Activated CD4-positive, alpha-beta memory T cell treated with anti-CD3 and anti-CD28 coated beads, Interleukin-2, amount 10 ng/mL, durations not matched to agents 7 days and 5 days (primary cell): ENCODE measurements at regions not wholly inside any gene's neighbourhood (a gene's known extent, or its start where the extent isn't known, plus 50 kb on each side); places are given as distances from the start of the nearest gene placed in this dataset.

Source experiments
- CTCF ChIA-PET: fragments of 350-600 bp; sonication (Branson Sonifier 250); formaldehyde crosslinking; loops from one replicate; lab custom pipeline; 2021; ENCODE audit warnings: antibody characterized with exemption, inconsistent platforms; lab: Charles Lee
- POLR2A ChIA-PET: fragments of 350-600 bp; sonication (Branson Sonifier 250); formaldehyde crosslinking; loops from one replicate; lab custom pipeline; 2021; ENCODE audit warnings: antibody characterized with exemption; lab: Charles Lee
- DNase-seq: peaks from one replicate; pipeline ENCODE4 v3.0.0-alpha.2; 2020
- H3K27ac Mint-ChIP-seq: one replicate; pipeline ENCODE4 v1.8.0; 2021; ENCODE audit warnings: mild to moderate bottlenecking, mixed read lengths
- H3K27me3 Mint-ChIP-seq: one replicate; pipeline ENCODE4 v1.8.0; 2021; ENCODE audit warnings: mixed read lengths
- H3K36me3 Mint-ChIP-seq: one replicate; pipeline ENCODE4 v1.8.0; 2021; ENCODE audit warnings: low read depth, mixed read lengths
- H3K4me1 Mint-ChIP-seq: one replicate; pipeline ENCODE4 v1.8.0; 2021; ENCODE audit warnings: mixed read lengths
- H3K4me3 Mint-ChIP-seq: one replicate; pipeline ENCODE4 v1.8.0; 2021; ENCODE audit warnings: mild to moderate bottlenecking, mixed read lengths
- H3K9me3 Mint-ChIP-seq: one replicate; pipeline ENCODE4 v1.8.0; 2021; ENCODE audit warnings: mixed read lengths

DNA sequence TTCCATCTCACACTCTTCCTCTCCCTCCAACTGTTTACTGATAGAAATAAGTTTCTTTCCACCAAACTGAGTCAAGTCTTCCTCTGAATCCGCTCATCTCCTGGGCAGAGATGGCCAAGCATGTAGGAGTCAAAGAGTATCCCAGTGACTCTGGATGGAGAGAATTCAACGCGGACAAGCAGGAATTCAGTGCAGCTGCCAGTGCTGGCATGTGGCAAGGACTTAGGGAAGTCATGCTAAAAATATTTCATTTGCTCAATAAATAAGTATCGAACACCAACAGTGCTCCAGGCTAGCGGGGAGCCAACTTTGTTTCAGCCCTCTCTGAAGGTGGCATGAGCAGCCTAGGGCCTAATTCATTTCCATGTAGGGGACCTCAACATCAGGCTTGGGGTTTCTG, 351.6 kb upstream of the ZMIZ1 start:
- no peaks in the 10 kb centered on the region for H3K9me3 Mint-ChIP-seq
- CTCF ChIA-PET: no interaction called here
- no peak overlapping the region for H3K27ac Mint-ChIP-seq
- H3K27me3 Mint-ChIP-seq: peaks cover 11% of the 10 kb centered on the region
- H3K4me3 Mint-ChIP-seq: no peak overlapping the region
- no peaks in the 10 kb centered on the region for H3K36me3 Mint-ChIP-seq
- POLR2A ChIA-PET: no interaction called here
- DNase-seq: no peak
- H3K4me1 Mint-ChIP-seq: no peaks in the 10 kb centered on the region

DNA sequence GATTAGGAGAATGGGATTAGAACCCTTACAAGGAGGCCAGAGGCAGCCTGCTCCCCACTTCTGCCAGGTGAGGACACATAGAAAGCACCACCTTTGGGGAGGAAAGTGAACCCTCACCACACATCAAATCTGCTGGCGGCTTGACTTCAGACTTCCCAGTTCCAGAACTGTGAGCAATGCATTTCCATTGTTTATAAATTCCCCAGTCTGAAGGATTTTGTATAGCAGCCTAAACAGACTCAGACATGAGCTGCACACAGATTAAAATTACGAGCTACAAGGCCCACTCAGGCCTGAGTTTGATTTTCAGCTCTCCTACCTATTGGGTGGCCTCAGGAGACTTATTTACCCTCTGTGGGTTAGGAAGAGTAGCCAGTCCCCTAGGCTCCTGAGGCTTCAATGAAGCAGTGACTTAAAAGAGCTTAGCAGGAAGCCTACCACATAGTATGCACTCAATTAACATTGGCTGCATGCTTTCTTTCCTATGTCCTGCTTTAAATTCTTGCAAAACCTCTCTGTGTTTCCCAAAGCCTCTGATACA, 350.7 kb upstream of the ZMIZ1 start:
- H3K9me3 Mint-ChIP-seq: no peaks in the 10 kb centered on the region
- H3K36me3 Mint-ChIP-seq: no peaks in the 10 kb centered on the region
- ChIA-PET CTCF (no interaction called here), POLR2A (no interaction called here)
- no peak overlapping the region for H3K4me3 Mint-ChIP-seq
- no peak overlapping the region for H3K27ac Mint-ChIP-seq
- peaks cover 11% of the 10 kb centered on the region for H3K27me3 Mint-ChIP-seq
- no peak for DNase-seq
- H3K4me1 Mint-ChIP-seq: no peaks in the 10 kb centered on the region

DNA sequence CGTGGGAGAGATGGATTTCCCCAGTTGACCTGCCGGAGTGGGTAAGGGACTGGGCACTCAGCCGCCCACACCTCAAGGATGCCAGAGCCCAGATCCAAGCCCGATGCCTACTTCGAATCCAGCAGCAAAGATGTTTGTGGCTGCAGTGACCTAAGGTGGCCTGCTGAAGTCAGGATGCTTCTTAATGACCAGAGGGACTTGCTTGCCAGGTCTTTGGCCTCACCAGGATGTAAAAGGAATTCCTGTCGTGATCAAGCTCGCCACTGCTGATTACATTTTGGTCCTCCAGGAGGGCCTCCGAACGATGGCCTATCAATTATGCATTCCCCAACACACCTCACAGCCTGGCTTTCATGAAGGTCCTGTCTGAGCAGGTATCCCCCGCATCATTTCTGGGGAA, 349.5 kb upstream of the ZMIZ1 start:
- ChIA-PET CTCF (no interaction called here), POLR2A (no interaction called here)
- H3K4me1 Mint-ChIP-seq: no peaks in the 10 kb centered on the region
- peaks cover 21% of the 10 kb centered on the region for H3K27me3 Mint-ChIP-seq
- DNase-seq: no peak
- H3K27ac Mint-ChIP-seq: no peak overlapping the region
- H3K4me3 Mint-ChIP-seq: no peak overlapping the region
- H3K36me3 Mint-ChIP-seq: no peaks in the 10 kb centered on the region
- H3K9me3 Mint-ChIP-seq: no peaks in the 10 kb centered on the region

DNA sequence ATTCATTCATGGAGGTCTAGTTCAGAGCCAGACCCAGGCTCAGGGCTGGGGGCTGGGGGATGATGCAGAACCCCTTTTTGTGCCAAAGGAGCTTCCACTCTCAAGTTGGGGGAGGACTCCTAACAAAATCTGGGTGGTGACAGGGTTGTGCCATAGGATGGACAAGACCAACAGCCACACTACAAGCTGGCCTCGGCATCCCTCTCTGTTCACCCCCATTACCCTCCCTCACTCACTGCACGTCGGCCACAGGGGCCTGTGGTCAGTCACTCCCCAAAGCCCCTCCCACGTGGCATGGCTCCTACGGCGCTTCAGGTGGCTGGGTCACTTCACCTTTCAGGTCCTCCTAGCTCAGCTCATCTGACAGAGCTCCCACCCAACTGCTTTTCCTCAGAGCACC, 348.7 kb upstream of the ZMIZ1 start:
- H3K4me1 Mint-ChIP-seq: no peaks in the 10 kb centered on the region
- H3K27ac Mint-ChIP-seq: no peak overlapping the region
- no peaks in the 10 kb centered on the region for H3K9me3 Mint-ChIP-seq
- H3K4me3 Mint-ChIP-seq: no peak overlapping the region
- CTCF ChIA-PET: no interaction called here
- DNase-seq: no peak
- POLR2A ChIA-PET: no interaction called here
- H3K36me3 Mint-ChIP-seq: no peaks in the 10 kb centered on the region
- H3K27me3 Mint-ChIP-seq: peaks cover 25% of the 10 kb centered on the region

DNA sequence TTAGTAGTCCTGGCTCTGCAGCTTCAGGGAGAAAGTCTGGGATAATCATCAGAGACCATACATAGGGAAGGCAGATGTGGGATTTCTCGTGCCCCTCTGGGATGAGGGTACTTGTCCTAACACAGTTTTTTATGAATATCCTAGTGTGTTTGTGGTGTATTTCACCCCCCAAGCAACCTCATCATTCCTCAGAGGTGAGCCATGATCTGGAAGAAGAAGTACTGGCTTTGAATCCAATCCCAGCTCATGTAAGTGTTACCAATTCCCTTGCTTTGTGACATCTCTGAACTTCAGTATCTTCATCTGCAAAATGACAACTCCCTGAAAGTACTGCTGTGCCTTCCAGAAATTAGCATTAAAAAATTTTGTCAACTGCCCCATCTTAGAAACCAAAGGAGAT, 347.5 kb upstream of the ZMIZ1 start:
- no peak for DNase-seq
- no peaks in the 10 kb centered on the region for H3K36me3 Mint-ChIP-seq
- ChIA-PET CTCF (no interaction called here), POLR2A (no interaction called here)
- H3K4me1 Mint-ChIP-seq: no peaks in the 10 kb centered on the region
- no peak overlapping the region for H3K4me3 Mint-ChIP-seq
- no peak overlapping the region for H3K27ac Mint-ChIP-seq
- no peaks in the 10 kb centered on the region for H3K9me3 Mint-ChIP-seq
- peaks cover 29% of the 10 kb centered on the region for H3K27me3 Mint-ChIP-seq

DNA sequence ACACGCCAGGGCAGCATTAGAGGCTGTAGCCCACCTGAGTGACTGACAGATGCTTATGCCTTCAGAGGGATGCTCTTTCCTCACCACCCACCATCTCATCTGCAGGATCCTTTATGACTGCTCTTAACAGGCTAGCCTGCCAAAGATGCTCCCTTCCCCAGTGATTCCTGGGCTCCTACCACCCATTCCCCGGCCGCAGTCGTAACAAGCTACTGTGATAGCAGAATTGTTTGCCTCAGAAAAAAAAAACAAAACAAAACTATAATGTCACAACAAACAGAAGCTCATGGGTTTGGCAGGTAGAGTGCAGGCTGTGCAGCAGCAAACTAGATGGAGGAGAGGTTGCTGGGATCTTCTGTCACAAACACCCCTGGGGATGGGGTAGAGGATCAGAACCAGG, 343.9 kb upstream of the ZMIZ1 start:
- CTCF ChIA-PET: no interaction called here
- DNase-seq: no peak
- POLR2A ChIA-PET: no interaction called here
- H3K4me1 Mint-ChIP-seq: no peaks in the 10 kb centered on the region
- H3K36me3 Mint-ChIP-seq: no peaks in the 10 kb centered on the region
- no peak overlapping the region for H3K4me3 Mint-ChIP-seq
- H3K27ac Mint-ChIP-seq: no peak overlapping the region
- peaks cover 41% of the 10 kb centered on the region for H3K27me3 Mint-ChIP-seq
- H3K9me3 Mint-ChIP-seq: no peaks in the 10 kb centered on the region

DNA sequence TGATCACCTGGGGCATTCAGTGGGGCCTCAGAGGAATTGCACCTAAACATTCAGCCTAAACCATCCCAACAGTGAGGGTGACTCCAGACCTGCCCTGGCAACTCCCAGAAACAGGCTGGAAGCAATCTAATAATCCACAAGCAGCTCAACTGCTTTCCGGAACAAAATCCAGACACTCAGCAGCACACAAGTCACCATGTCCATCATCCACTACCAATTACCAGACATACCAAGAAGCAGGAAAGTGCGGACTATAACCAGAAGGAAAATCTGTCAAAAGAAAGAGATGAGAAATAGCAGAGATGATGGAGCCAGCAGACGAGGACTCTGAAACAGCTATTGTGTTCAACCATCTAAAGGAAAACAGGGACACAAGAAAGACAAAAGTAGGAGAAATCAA, 342.6 kb upstream of the ZMIZ1 start:
- CTCF ChIA-PET: no interaction called here
- Mint-ChIP-seq H3K27me3 (peaks cover 36% of the 10 kb centered on the region), H3K36me3 (no peaks in the 10 kb centered on the region), H3K27ac (no peak overlapping the region), H3K4me3 (no peak overlapping the region), H3K4me1 (no peaks in the 10 kb centered on the region), H3K9me3 (no peaks in the 10 kb centered on the region)
- DNase-seq: no peak
- POLR2A ChIA-PET: no interaction called here

DNA sequence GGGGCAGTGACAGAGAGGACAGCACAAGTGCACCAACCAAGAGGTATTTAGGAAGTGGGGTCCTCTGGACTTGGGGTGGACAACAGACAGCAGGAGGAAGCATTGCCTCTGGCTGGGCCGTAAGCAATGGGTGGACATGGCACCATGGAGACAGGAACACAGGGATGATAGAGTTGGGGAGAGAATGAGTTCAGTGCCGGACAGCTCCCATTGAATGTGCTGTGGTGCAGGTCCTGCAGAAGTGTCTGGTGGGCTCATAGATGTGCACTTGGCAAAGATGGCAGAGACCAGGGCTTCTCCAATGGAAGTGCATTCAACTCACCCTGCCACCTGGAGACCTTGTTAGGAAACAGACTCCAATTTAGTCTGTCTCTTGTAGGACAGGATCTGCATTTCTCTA, 341.5 kb upstream of the ZMIZ1 start:
- no peak for DNase-seq
- H3K9me3 Mint-ChIP-seq: no peaks in the 10 kb centered on the region
- POLR2A ChIA-PET: no interaction called here
- CTCF ChIA-PET: no interaction called here
- H3K36me3 Mint-ChIP-seq: no peaks in the 10 kb centered on the region
- no peaks in the 10 kb centered on the region for H3K4me1 Mint-ChIP-seq
- no peak overlapping the region for H3K27ac Mint-ChIP-seq
- H3K27me3 Mint-ChIP-seq: peaks cover 38% of the 10 kb centered on the region
- H3K4me3 Mint-ChIP-seq: no peak overlapping the region

DNA sequence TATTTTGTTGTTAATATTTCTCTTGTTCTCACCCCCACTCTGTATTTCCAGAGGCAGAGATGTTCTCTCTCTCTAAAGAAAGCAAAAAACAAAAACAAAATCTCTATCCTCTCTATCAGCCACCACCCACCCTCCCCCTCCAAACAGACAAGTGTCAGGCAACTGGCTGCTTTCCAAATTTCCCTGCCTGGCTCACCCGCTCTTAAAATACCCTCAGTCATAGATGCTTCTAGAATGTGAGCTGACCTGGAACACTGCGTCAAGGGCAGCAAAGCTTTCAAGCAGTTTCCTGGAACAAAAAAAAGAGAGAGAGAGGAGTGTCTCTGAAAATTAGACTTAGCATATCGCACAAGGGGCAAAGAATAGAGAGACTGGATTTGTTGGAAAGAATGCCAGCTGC, 341.0 kb upstream of the ZMIZ1 start:
- Mint-ChIP-seq H3K4me1 (no peaks in the 10 kb centered on the region), H3K27ac (no peak overlapping the region), H3K36me3 (no peaks in the 10 kb centered on the region), H3K9me3 (no peaks in the 10 kb centered on the region), H3K27me3 (peaks cover 38% of the 10 kb centered on the region), H3K4me3 (no peak overlapping the region)
- DNase-seq: no peak
- CTCF ChIA-PET: no interaction called here
- POLR2A ChIA-PET: no interaction called here

DNA sequence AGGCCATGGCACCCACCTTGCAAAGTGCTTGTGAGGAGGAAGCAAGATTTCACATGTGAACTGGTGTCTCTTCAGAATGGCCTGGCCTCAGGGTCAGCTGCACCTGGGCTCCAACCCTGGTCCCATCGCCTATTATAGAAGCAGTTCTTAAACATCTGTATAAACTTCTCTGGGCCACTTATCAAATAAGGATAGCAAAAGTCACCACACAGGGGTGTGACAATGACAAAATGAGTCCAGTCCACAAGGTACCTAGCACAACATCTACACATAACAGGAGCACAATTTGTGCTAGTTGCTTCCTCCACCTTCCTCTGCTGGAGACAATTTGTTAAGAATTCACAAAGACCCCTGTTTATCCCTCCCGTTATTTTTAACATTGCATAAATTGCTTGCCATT, 340.6 kb upstream of the ZMIZ1 start:
- Mint-ChIP-seq H3K27me3 (peaks cover 38% of the 10 kb centered on the region), H3K36me3 (no peaks in the 10 kb centered on the region), H3K9me3 (no peaks in the 10 kb centered on the region), H3K4me1 (no peaks in the 10 kb centered on the region), H3K4me3 (no peak overlapping the region), H3K27ac (no peak overlapping the region)
- CTCF ChIA-PET: no interaction called here
- POLR2A ChIA-PET: no interaction called here
- no peak for DNase-seq

DNA sequence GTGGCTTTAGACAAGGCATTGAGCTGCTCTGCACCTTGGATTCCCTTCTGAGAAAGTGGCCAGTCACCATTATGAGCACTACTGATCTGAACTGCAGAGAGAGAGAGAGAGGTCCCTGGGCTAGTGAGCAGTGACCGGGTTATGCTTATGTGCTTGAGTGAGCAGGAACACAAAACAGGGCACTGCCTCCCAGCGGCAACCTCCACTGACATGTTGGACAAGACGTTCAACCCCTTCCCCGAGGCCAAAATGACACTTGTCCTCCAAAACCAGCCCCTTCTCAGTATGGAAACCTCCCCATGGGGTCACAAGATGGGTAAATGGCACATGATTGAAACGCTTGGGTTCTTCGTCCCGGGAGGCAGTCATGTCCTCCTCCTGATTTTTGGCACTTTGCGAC, 339.4 kb upstream of the ZMIZ1 start:
- Mint-ChIP-seq H3K27ac (no peak overlapping the region), H3K9me3 (no peaks in the 10 kb centered on the region), H3K36me3 (no peaks in the 10 kb centered on the region), H3K27me3 (peaks cover 27% of the 10 kb centered on the region), H3K4me1 (no peaks in the 10 kb centered on the region), H3K4me3 (no peak overlapping the region)
- CTCF ChIA-PET: no interaction called here
- no peak for DNase-seq
- POLR2A ChIA-PET: no interaction called here

DNA sequence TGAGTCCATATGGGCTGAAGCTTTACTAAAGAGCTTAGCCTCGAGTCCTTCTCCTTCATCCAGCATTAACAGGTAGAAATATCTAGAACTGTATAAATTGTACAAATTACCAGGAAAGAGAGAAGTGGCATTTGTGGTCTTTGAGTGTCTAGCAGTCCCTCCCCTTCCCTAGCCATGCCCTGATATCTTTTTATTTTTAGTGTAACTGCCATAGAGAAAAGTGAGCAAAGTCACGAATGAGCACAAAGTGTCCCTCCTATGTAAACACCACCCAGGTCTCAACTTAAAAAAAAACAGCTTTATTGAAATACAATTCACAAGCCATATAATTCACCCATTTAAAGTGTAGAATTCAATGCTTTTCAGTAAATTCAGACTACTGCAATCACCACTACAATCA, 339.0 kb upstream of the ZMIZ1 start:
- CTCF ChIA-PET: no interaction called here
- Mint-ChIP-seq H3K27ac (no peak overlapping the region), H3K4me1 (no peaks in the 10 kb centered on the region), H3K4me3 (no peak overlapping the region), H3K27me3 (peaks cover 25% of the 10 kb centered on the region), H3K9me3 (no peaks in the 10 kb centered on the region), H3K36me3 (no peaks in the 10 kb centered on the region)
- DNase-seq: no peak
- POLR2A ChIA-PET: no interaction called here

DNA sequence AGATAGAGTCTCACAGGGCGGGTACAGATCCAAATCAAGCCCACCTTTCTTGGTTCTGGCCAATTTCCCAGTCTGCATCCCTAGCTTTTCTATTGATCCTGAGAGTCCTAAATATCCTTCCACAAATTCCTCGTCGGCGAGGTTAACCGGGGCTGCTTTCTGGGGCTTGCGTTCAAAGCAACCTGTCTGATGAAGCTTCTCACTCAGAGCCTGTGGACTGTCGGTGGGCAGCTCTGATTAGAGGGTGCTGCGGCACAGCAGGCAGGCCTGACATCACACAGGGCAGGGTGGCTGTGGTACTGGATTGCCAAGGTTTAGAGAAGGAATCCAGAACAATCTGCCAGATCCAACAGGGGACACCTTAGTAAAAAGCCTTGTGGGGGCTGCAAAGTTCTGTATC, 338.0 kb upstream of the ZMIZ1 start:
- H3K9me3 Mint-ChIP-seq: no peaks in the 10 kb centered on the region
- H3K4me1 Mint-ChIP-seq: no peaks in the 10 kb centered on the region
- peaks cover 20% of the 10 kb centered on the region for H3K27me3 Mint-ChIP-seq
- CTCF ChIA-PET: interaction anchor here (1.5 kb wide), 1 partner anchor 465 kb away, joined by 3 read pairs; no protein-coding TSS in a partner anchor
- POLR2A ChIA-PET: no interaction called here
- DNase-seq: no peak
- H3K36me3 Mint-ChIP-seq: no peaks in the 10 kb centered on the region
- H3K4me3 Mint-ChIP-seq: no peak overlapping the region
- H3K27ac Mint-ChIP-seq: no peak overlapping the region

DNA sequence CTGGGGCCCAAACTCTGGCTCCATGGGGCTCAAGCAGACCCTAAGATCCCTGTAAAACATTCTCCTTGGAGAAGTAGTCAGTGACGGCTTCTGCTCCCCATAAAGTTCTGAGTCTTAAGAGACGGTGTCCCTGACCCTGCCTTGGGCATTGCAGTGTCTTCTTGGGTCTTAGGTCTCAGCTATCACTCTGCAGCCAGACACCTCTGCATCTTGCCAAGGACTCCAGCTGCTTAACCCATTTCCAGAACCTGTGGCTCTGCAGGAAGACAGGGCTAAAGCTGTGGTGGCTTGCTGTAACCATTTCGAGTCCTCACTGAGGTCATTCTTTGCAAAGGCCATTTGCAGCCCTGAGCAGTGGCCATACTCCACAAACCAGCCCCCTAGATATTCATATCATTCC, 337.1 kb upstream of the ZMIZ1 start:
- no peak overlapping the region for H3K27ac Mint-ChIP-seq
- H3K9me3 Mint-ChIP-seq: no peaks in the 10 kb centered on the region
- CTCF ChIA-PET: interaction anchor here (1.5 kb wide), 1 partner anchor 464 kb away, joined by 3 read pairs; no protein-coding TSS in a partner anchor
- H3K27me3 Mint-ChIP-seq: peaks cover 18% of the 10 kb centered on the region
- POLR2A ChIA-PET: no interaction called here
- H3K4me3 Mint-ChIP-seq: no peak overlapping the region
- no peaks in the 10 kb centered on the region for H3K36me3 Mint-ChIP-seq
- DNase-seq: no peak
- no peaks in the 10 kb centered on the region for H3K4me1 Mint-ChIP-seq
